Cardiac septum (tissue), 1 donor: ENCODE measurements at regions not wholly inside any gene's neighbourhood (a gene's known extent, or its start where the extent isn't known, plus 50 kb on each side); places are given as distances from the start of the nearest gene placed in this dataset.

Experiments used
- DNase-seq: peaks from one replicate; pipeline ENCODE4 v3.0.0-alpha.2; 2020; ENCODE audit warnings: low spot score
- intact Hi-C: fragments of 100-400 bp; cut with DNase I; formaldehyde crosslinking; loops from one replicate; pipeline ENCODE4 v1.14.0; 2022
- donor health status: DM: no; HTN: no; CAD: no.

GRCh38 chr15:39195961-39196486 lies 384.9 kb upstream of the THBS1 start:
- intact Hi-C loops, result no loop called here
- no peak for DNase-seq

GRCh38 chr15:39198044-39199000 lies 382.6 kb upstream of the THBS1 start:
- intact Hi-C loops, result no loop called here
- no peak for DNase-seq

GRCh38 chr15:39199076-39199475 lies 381.8 kb upstream of the THBS1 start:
- peak; percentile 76 for DNase-seq
- intact Hi-C loops, result no loop called here

GRCh38 chr15:39200586-39200985 lies 380.3 kb upstream of the THBS1 start:
- intact Hi-C loops, result no loop called here

GRCh38 chr15:39202641-39203040 lies 378.2 kb upstream of the THBS1 start:
- intact Hi-C loops, result no loop called here

More at GRCh38 chr15:39200586-39200985, 380.3 kb upstream of the THBS1 start:
- DNase-seq, result no peak

GRCh38 chr15:39204031-39204430 lies 376.8 kb upstream of the THBS1 start:
- intact Hi-C loops, result no loop called here
- DNase-seq, result no peak

More at GRCh38 chr15:39202641-39203040, 378.2 kb upstream of the THBS1 start:
- no peak for DNase-seq

GRCh38 chr15:39205081-39205480 lies 375.8 kb upstream of the THBS1 start:
- no peak for DNase-seq
- intact Hi-C loops, result no loop called here

- no peak for DNase-seq
- intact Hi-C loops, result no loop called here
Observed at GRCh38 chr15:39205506-39206371, 375.1 kb upstream of the THBS1 start.

- no peak for DNase-seq
- intact Hi-C loops, result no loop called here
Observed at GRCh38 chr15:39207532-39208115, 373.3 kb upstream of the THBS1 start.

GRCh38 chr15:39208187-39208586 lies 372.7 kb upstream of the THBS1 start:
- intact Hi-C loops, result no loop called here
- no peak for DNase-seq

GRCh38 chr15:39209548-39210211 lies 371.2 kb upstream of the THBS1 start:
- intact Hi-C loops, result no loop called here
- no peak for DNase-seq

- intact Hi-C loops, result no loop called here
- no peak for DNase-seq
Observed at GRCh38 chr15:39211108-39211979, 369.5 kb upstream of the THBS1 start.

- intact Hi-C loops, result no loop called here
- DNase-seq, result peak; percentile 79
Observed at GRCh38 chr15:39213385-39213840, 367.5 kb upstream of the THBS1 start.

GRCh38 chr15:39215015-39215414 lies 365.9 kb upstream of the THBS1 start:
- DNase-seq, result no peak
- intact Hi-C loops, result no loop called here

- intact Hi-C loops, result no loop called here
- DNase-seq, result no peak
Observed at GRCh38 chr15:39216816-39217215, 364.1 kb upstream of the THBS1 start.

GRCh38 chr15:39219608-39220007 lies 361.3 kb upstream of the THBS1 start:
- intact Hi-C loops, result no loop called here
- no peak for DNase-seq

- intact Hi-C loops, result no loop called here
- no peak for DNase-seq
Observed at GRCh38 chr15:39226169-39226937, 354.5 kb upstream of the THBS1 start.

- intact Hi-C loops, result no loop called here
- DNase-seq, result no peak
Observed at GRCh38 chr15:39227001-39227400, 353.9 kb upstream of the THBS1 start.
